H9 (cell line): ENCODE measurements at regions not wholly inside any gene's neighbourhood (a gene's known extent, or its start where the extent isn't known, plus 50 kb on each side); places are given as distances from the start of the nearest gene placed in this dataset.

Source experiments
- DNase-seq: peaks from one replicate; pipeline ENCODE4 v3.0.0-alpha.2; 2017
- H2AFZ ChIP-seq: one replicate; pipeline ENCODE4 v1.6.1; 2013; ENCODE audit warnings: mild to moderate bottlenecking, low read length, control low read depth, moderate library complexity
- H2AK5ac ChIP-seq: 2 replicates; pipeline ENCODE4 v1.6.1; 2013; ENCODE audit warnings: low read length, control low read depth, mixed read lengths; ENCODE audit not compliant: insufficient read length
- H2BK120ac ChIP-seq: one replicate; pipeline ENCODE4 v1.6.1; 2013; ENCODE audit warnings: low read depth, mild to moderate bottlenecking, low read length, control low read depth, inconsistent platforms; ENCODE audit not compliant: poor library complexity, severe bottlenecking
- H2BK12ac ChIP-seq: 2 replicates; pipeline ENCODE4 v1.6.1; 2013; ENCODE audit warnings: low read length, control low read depth, mixed read lengths, low read depth; ENCODE audit not compliant: insufficient read length
- H2BK15ac ChIP-seq: 2 replicates; pipeline ENCODE4 v1.6.1; 2013; ENCODE audit warnings: low read depth, low read length, control low read depth
- H2BK20ac ChIP-seq: one replicate; pipeline ENCODE4 v1.6.1; 2013; ENCODE audit warnings: low read depth, mild to moderate bottlenecking, low read length, control low read depth, inconsistent platforms; ENCODE audit not compliant: poor library complexity, severe bottlenecking
- H2BK5ac ChIP-seq: 2 replicates; pipeline ENCODE4 v1.6.1; 2013; ENCODE audit warnings: low read length, control low read depth, mixed read lengths; ENCODE audit not compliant: insufficient read length
- H3K14ac ChIP-seq: 2 replicates; pipeline ENCODE4 v1.6.1; 2013; ENCODE audit warnings: low read length, control low read depth; ENCODE audit not compliant: insufficient read depth
- H3K18ac ChIP-seq: 2 replicates; pipeline ENCODE4 v1.6.1; 2013; ENCODE audit warnings: low read depth, mild to moderate bottlenecking, mixed read lengths, low read length, control low read depth; ENCODE audit not compliant: insufficient read length
- H3K23ac ChIP-seq: 2 replicates; pipeline ENCODE4 v1.6.1; 2013; ENCODE audit warnings: low read length, control low read depth, mixed read lengths, low read depth; ENCODE audit not compliant: insufficient read length
- H3K23me2 ChIP-seq: 2 replicates; pipeline ENCODE4 v1.6.1; 2013; ENCODE audit warnings: low read depth, mild to moderate bottlenecking, mixed read lengths, low read length, control low read depth; ENCODE audit not compliant: insufficient read length, poor library complexity, severe bottlenecking
- H3K27ac ChIP-seq: 2 replicates; pipeline ENCODE4 v1.5.1; 2013; ENCODE audit warnings: low read length, control low read depth, mixed read lengths, low read depth; ENCODE audit not compliant: insufficient read length
- H3K27me3 ChIP-seq: 2 replicates; pipeline ENCODE4 v1.6.1; 2013; ENCODE audit warnings: low read length, control low read depth, inconsistent platforms; ENCODE audit not compliant: insufficient read depth
- H3K4ac ChIP-seq: 2 replicates; pipeline ENCODE4 v1.6.1; 2013; ENCODE audit warnings: low read depth, mild to moderate bottlenecking, control low read depth, inconsistent platforms, low read length, moderate library complexity
- H3K4me1 ChIP-seq: 2 replicates; pipeline ENCODE4 v1.6.1; 2013; ENCODE audit warnings: low read length, control low read depth, inconsistent platforms; ENCODE audit not compliant: insufficient read depth
- H3K4me2 ChIP-seq: 2 replicates; pipeline ENCODE4 v1.6.1; 2013; ENCODE audit warnings: low read length, control low read depth, mixed read lengths; ENCODE audit not compliant: insufficient read length, insufficient read depth
- H3K56ac ChIP-seq: 2 replicates; pipeline ENCODE4 v1.6.1; 2013; ENCODE audit warnings: low read depth, mild to moderate bottlenecking, mixed read lengths, low read length, control low read depth; ENCODE audit not compliant: insufficient read length
- H3K79me1 ChIP-seq: 2 replicates; pipeline ENCODE4 v1.6.1; 2013; ENCODE audit warnings: low read depth, mild to moderate bottlenecking, moderate library complexity, low read length, control low read depth, inconsistent platforms; ENCODE audit not compliant: insufficient read depth, poor library complexity, severe bottlenecking
- H3K79me2 ChIP-seq: 2 replicates; pipeline ENCODE4 v1.6.1; 2013; ENCODE audit warnings: low read length, control low read depth, inconsistent platforms; ENCODE audit not compliant: insufficient read depth
- H3K9ac ChIP-seq: 2 replicates; pipeline ENCODE4 v1.6.1; 2013; ENCODE audit warnings: low read length, control low read depth, mixed read lengths; ENCODE audit not compliant: insufficient read length; ENCODE audit errors: extremely low read depth
- H3K9me3 ChIP-seq: one replicate; pipeline ENCODE4 v1.6.1; 2013; ENCODE audit warnings: low read depth, low read length, inconsistent platforms; ENCODE audit not compliant: control insufficient read depth
- H3T11ph ChIP-seq: one replicate; pipeline ENCODE4 v1.6.1; 2013; ENCODE audit warnings: mild to moderate bottlenecking, low read length, control low read depth, inconsistent platforms
- H4K20me1 ChIP-seq: one replicate; pipeline ENCODE4 v1.6.1; 2013; ENCODE audit not compliant: control insufficient read depth, insufficient read length, insufficient read depth
- H4K5ac ChIP-seq: 2 replicates; pipeline ENCODE4 v1.6.1; 2013; ENCODE audit warnings: low read depth, mild to moderate bottlenecking, mixed read lengths, low read length, control low read depth; ENCODE audit not compliant: insufficient read length
- H4K8ac ChIP-seq: replicated peaks from 2 replicates; pipeline ENCODE4 v1.6.1; 2013; ENCODE audit warnings: low read length, control low read depth, mixed read lengths, low read depth; ENCODE audit not compliant: insufficient read length
- H4K91ac ChIP-seq: 2 replicates; pipeline ENCODE4 v1.6.1; 2013; ENCODE audit warnings: low read depth, mild to moderate bottlenecking, moderate library complexity, mixed read lengths, low read length, control low read depth; ENCODE audit not compliant: insufficient read length
- H3K27ac Mint-ChIP-seq, 3 experiments: 2 replicates in 2 of 3; 3 replicates in 1 of 3; pipeline ENCODE4 v1.8.0; 2020 to 2021; ENCODE audit warnings: mixed read lengths in 3 of 3, mild to moderate bottlenecking in 1 of 3, moderate library complexity in 1 of 3
- H3K27me3 Mint-ChIP-seq: 2 replicates; pipeline ENCODE4 v1.8.0; 2021; ENCODE audit warnings: low read depth, mild to moderate bottlenecking, moderate library complexity, mixed read lengths
- H3K36me3 Mint-ChIP-seq, 3 experiments: 2 replicates in 2 of 3; 3 replicates in 1 of 3; pipeline ENCODE4 v1.8.0; 2020 to 2021; ENCODE audit warnings: low read depth in 3 of 3, mixed read lengths in 3 of 3; ENCODE audit not compliant: insufficient read depth in 1 of 3
- H3K4me1 Mint-ChIP-seq, 2 experiments: 2 replicates each; pipeline ENCODE4 v1.8.0; 2020; ENCODE audit warnings: mixed read lengths in 2 of 2
- H3K4me3 Mint-ChIP-seq, 2 experiments: 2 replicates in 1 of 2; 3 replicates in 1 of 2; pipeline ENCODE4 v1.8.0; 2020 to 2021; ENCODE audit warnings: mild to moderate bottlenecking in 2 of 2, mixed read lengths in 2 of 2, moderate library complexity in 1 of 2
- H3K9me3 Mint-ChIP-seq, 2 experiments: 2 replicates in 1 of 2; 3 replicates in 1 of 2; pipeline ENCODE4 v1.8.0; 2020; ENCODE audit warnings: mild to moderate bottlenecking in 2 of 2, mixed read lengths in 2 of 2, moderate library complexity in 1 of 2
- CTCF ChIP-seq: fragments of 200-600 bp; sonication (generic); conservative IDR thresholded peaks from 3 replicates; pipeline ENCODE4 v1.8.0; 2021; ENCODE audit warnings: antibody characterized with exemption, mild to moderate bottlenecking

- H3K36me3 Mint-ChIP-seq: no peaks in the 10 kb centered on the region
- no peak overlapping the region for H4K8ac ChIP-seq
- H3K27me3 ChIP-seq: no peaks in the 10 kb centered on the region
- H2BK120ac ChIP-seq: no peak overlapping the region
- no peak overlapping the region for H2BK5ac ChIP-seq
- no peaks in the 10 kb centered on the region for H3K27me3 Mint-ChIP-seq
- H3K9ac ChIP-seq: no peak overlapping the region
- H4K5ac ChIP-seq: no peak overlapping the region
- H2AK5ac ChIP-seq: no peak overlapping the region
- no peak overlapping the region for H2BK12ac ChIP-seq
- no peak overlapping the region for H3K18ac ChIP-seq
- H3K14ac ChIP-seq: no peak overlapping the region
- no peaks in the 10 kb centered on the region for H3K9me3 Mint-ChIP-seq
- H3K56ac ChIP-seq: no peak overlapping the region
- no peaks in the 10 kb centered on the region for H3K4me1 Mint-ChIP-seq
- no peak overlapping the region for H4K91ac ChIP-seq
- no peak overlapping the region for H2BK15ac ChIP-seq
- H3K4me1 ChIP-seq: no peaks in the 10 kb centered on the region
- H3K23ac ChIP-seq: no peak overlapping the region
- TF ChIP-seq CTCF: no peak
- no peak overlapping the region for H2AFZ ChIP-seq
- no peak overlapping the region for H3K4ac ChIP-seq
- H3K4me2 ChIP-seq: no peak overlapping the region
- no peaks in the 10 kb centered on the region for H3K79me2 ChIP-seq
- H3K4me3 Mint-ChIP-seq: no peak overlapping the region
- H3K27ac Mint-ChIP-seq: no peak overlapping the region
- no peak for DNase-seq
- no peaks in the 10 kb centered on the region for H3K23me2 ChIP-seq
- H3K27ac ChIP-seq: no peak overlapping the region
- H4K20me1 ChIP-seq: no peaks in the 10 kb centered on the region
- H3T11ph ChIP-seq: no peak overlapping the region
- no peak overlapping the region for H2BK20ac ChIP-seq
- H3K79me1 ChIP-seq: no peaks in the 10 kb centered on the region
- H3K9me3 ChIP-seq: no peaks in the 10 kb centered on the region
Measured at GRCh38 chr18:26791676-26792075, 73.8 kb downstream of the AQP4 start.
